ENCODE measurements at regions not wholly inside any gene's neighbourhood (a gene's known extent, or its start where the extent isn't known, plus 50 kb on each side); places are given as distances from the start of the nearest gene placed in this dataset.

GRCh38 chr9:27663526-27663925 lies 90.2 kb upstream of the C9orf72 start:
- Histone ChIP-seq H3K23ac (ENCODE audit: insufficient read length, low read depth, low read length) (no peak overlapping the region), H3K4ac (ENCODE audit: low read depth, low read length) (no peak overlapping the region), H2BK15ac (ENCODE audit: low read depth, low read length) (no peak overlapping the region), H3K79me2 (ENCODE audit: insufficient read depth, low read length) (no peaks in the 10 kb centered on the region), H2AFZ (ENCODE audit: low read length) (no peak overlapping the region), H3K9me3 (ENCODE audit: control insufficient read depth, low read depth, low read length) (no peaks in the 10 kb centered on the region), H3K27ac (ENCODE audit: insufficient read length, low read depth, low read length) (no peak overlapping the region), H4K8ac (replicated peaks; ENCODE audit: insufficient read length, low read depth, low read length) (no peak overlapping the region), H3K9ac (ENCODE audit: extremely low read depth, insufficient read length, low read length) (no peak overlapping the region), H2BK12ac (ENCODE audit: insufficient read length, low read depth, low read length) (no peak overlapping the region), H4K20me1 (ENCODE audit: control insufficient read depth, insufficient read depth, insufficient read length) (no peaks in the 10 kb centered on the region), H2BK120ac (ENCODE audit: low read depth, low read length, poor library complexity, severe bottlenecking) (no peak overlapping the region), H3K27me3 (ENCODE audit: insufficient read depth, low read length) (no peaks in the 10 kb centered on the region), H2BK5ac (ENCODE audit: insufficient read length, low read length) (no peak overlapping the region), H3K18ac (ENCODE audit: insufficient read length, low read depth, low read length) (no peak overlapping the region), H4K91ac (ENCODE audit: insufficient read length, low read depth, low read length) (no peak overlapping the region), H2BK20ac (ENCODE audit: low read depth, low read length, poor library complexity, severe bottlenecking) (no peak overlapping the region), H3K4me2 (ENCODE audit: insufficient read depth, insufficient read length, low read length) (no peak overlapping the region), H2AK5ac (ENCODE audit: insufficient read length, low read length) (no peak overlapping the region), H4K5ac (ENCODE audit: insufficient read length, low read depth, low read length) (no peak overlapping the region), H3K4me1 (ENCODE audit: insufficient read depth, low read length) (peaks cover 2% of the 10 kb centered on the region; the same call in 1 of the 2 replicates), H3K79me1 (ENCODE audit: insufficient read depth, low read depth, low read length, poor library complexity, severe bottlenecking) (no peaks in the 10 kb centered on the region), H3K14ac (ENCODE audit: insufficient read depth, low read length) (no peak overlapping the region), H3T11ph (ENCODE audit: low read length) (no peak overlapping the region), H3K56ac (ENCODE audit: insufficient read length, low read depth, low read length) (no peak overlapping the region), H3K23me2 (ENCODE audit: insufficient read length, low read depth, low read length, poor library complexity, severe bottlenecking) (no peaks in the 10 kb centered on the region)
- Mint-ChIP-seq H3K9me3 (no peaks in the 10 kb centered on the region), H3K27ac (no peak overlapping the region), H3K4me3 (no peak overlapping the region), H3K36me3 (ENCODE audit: insufficient read depth in 1 of 3, low read depth in 3 of 3) (no peaks in the 10 kb centered on the region), H3K27me3 (ENCODE audit: low read depth) (peaks cover 8% of the 10 kb centered on the region), H3K4me1 (peaks cover 19 to 30% of the 10 kb centered on the region in 2 experiments)
- no peak for TF ChIP-seq CTCF (conservative IDR thresholded peaks at IDR 0.05)
- no peak for DNase-seq
- no CpG with 5 or more reads among the region's 5 CpGs for WGBS (ENCODE audit: extremely low coverage, insufficient read length, low lambda C conversion rate)

Measured in H9 (cell line).